ENCODE measurements at regions not wholly inside any gene's neighbourhood (a gene's known extent, or its start where the extent isn't known, plus 50 kb on each side); places are given as distances from the start of the nearest gene placed in this dataset.

DNA sequence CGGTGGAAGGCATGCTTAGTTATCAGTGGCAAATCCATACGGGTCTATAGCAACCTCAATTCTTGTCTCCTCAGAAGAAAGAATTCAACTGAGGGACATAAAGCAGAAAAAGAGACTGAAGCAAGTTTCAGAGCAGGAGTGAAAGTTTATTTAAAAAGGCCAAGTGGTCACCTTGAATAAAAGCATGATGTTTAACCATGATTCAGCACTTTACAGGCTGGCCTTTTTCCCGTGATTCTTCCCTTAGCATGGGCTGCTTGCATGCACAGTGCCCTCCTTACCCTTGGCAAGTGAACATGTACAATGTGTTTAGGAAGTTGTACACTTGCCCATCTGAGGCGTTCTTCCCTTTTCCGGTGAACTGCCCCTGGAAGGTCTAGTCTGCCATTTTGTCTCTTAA lies 225.3 kb downstream of the ATP23 start:
- no peak overlapping the region for H3K4me3 ChIP-seq (replicated peaks in 1 of 2; ENCODE audit: low read depth in 2 of 2, low read length in 2 of 2)
- TF ChIP-seq, protein P1, sequence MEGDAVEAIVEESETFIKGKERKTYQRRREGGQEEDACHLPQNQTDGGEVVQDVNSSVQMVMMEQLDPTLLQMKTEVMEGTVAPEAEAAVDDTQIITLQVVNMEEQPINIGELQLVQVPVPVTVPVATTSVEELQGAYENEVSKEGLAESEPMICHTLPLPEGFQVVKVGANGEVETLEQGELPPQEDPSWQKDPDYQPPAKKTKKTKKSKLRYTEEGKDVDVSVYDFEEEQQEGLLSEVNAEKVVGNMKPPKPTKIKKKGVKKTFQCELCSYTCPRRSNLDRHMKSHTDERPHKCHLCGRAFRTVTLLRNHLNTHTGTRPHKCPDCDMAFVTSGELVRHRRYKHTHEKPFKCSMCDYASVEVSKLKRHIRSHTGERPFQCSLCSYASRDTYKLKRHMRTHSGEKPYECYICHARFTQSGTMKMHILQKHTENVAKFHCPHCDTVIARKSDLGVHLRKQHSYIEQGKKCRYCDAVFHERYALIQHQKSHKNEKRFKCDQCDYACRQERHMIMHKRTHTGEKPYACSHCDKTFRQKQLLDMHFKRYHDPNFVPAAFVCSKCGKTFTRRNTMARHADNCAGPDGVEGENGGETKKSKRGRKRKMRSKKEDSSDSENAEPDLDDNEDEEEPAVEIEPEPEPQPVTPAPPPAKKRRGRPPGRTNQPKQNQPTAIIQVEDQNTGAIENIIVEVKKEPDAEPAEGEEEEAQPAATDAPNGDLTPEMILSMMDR (IDR thresholded peaks at IDR 0.05; ENCODE audit: low read depth, low read length), result no peak
- no peak for DNase-seq (ENCODE audit: low read depth in 2 of 2)

DNA sequence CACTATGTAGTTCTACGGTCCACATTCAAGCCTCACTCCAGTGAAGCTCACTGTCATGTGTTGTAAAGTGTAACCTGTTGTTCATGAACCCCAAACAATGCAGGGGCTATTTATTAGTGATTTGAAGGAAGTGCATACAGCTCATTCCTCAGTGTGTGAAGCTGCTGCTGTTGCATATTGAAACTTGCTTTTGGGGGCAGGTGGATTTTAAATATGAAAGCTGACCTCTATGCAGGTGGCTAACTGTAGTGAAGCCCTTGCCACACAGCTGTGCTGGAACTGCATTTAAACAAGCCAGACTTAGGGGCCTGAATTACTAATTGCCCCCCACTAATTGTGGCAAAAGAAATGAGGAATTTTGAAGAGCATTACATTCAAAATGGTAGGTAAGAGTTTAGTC lies 226.3 kb downstream of the ATP23 start:
- no peak for DNase-seq (ENCODE audit: low read depth in 2 of 2)
- no peak overlapping the region for H3K4me3 ChIP-seq (replicated peaks in 1 of 2; ENCODE audit: low read depth in 2 of 2, low read length in 2 of 2)
- TF ChIP-seq, protein P1 (IDR thresholded peaks at IDR 0.05; ENCODE audit: low read depth, low read length), result no peak

DNA sequence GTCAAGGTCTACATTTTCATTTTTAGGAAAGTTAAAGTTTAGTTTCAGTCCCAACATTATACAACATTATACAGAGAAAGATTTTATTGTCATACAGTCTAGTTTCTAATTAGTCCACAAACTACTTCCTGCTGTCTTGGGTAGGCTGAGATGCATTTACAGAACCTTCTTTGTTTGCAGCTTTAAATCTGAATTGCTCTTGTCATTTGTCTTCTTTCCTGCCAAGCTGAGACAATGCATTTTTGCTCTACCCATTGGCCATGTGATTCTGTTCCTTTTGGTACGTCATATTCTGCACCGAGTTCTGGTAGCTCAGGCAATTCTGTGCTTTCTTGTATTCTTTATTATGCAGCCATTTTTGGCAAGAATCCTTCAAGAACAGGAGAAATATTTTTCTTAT lies 228.5 kb downstream of the ATP23 start:
- DNase-seq (ENCODE audit: low read depth in 2 of 2), result no peak
- no peak overlapping the region for H3K4me3 ChIP-seq (replicated peaks in 1 of 2; ENCODE audit: low read depth in 2 of 2, low read length in 2 of 2)
- TF ChIP-seq, protein P1 (IDR thresholded peaks at IDR 0.05; ENCODE audit: low read depth, low read length), result no peak

DNA sequence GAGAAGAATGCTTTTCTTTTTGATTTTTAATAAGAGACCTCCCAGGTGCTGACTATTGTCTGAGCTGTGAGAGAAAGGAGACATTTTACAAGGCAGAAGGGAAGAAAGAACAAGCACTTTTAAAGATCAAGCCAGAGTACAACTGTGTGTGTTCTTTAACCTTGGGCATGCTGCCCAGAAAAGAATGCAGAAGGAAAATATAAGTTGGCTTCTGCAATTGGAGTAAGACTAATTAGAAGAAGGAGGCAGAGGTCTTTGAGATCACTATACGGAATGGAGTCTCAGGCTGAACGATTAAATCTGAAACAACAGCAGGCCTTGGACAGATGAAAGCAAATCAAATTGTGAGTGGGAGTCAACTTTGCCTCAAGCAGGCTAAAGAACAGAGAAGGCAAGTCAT lies 230.5 kb downstream of the ATP23 start:
- TF ChIP-seq, protein P1 (IDR thresholded peaks at IDR 0.05; ENCODE audit: low read depth, low read length), result no peak
- peak; percentile 22 to 73 for DNase-seq (ENCODE audit: low read depth in 2 of 2)
- no peak overlapping the region for H3K4me3 ChIP-seq (replicated peaks in 1 of 2; ENCODE audit: low read depth in 2 of 2, low read length in 2 of 2)

DNA sequence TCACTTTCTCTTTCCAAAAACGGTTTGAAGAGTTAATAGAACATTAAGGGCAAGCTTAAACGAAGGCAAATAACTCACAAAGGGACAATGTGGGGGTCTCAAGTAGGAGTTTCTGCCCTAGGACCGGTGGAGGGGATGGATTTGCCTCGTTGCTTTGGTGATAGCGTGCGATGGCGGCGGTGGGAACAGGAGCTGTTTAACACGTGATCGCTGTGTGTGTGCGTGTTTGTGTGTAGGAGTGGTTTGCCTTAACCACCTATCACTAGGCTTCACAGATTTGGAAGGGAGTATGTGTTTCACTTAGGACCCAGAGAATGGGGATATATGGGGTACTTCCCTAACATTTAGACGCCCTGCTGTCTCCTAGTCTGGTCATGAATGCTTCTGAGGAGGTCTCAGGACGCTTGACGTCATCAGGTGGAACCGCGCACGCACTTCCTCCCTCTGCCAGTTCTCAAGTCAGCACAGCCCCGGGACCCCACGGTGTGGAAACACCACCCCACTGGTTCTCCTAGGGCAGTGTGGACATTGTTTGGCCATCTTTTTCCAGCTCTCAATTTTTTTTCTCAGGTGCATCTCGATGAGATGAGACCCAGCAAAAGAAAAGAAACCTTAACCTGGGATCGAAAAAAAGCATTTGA lies 231.2 kb downstream of the ATP23 start:
- TF ChIP-seq, protein P1 (IDR thresholded peaks at IDR 0.05; ENCODE audit: low read depth, low read length), result no peak

DNA sequence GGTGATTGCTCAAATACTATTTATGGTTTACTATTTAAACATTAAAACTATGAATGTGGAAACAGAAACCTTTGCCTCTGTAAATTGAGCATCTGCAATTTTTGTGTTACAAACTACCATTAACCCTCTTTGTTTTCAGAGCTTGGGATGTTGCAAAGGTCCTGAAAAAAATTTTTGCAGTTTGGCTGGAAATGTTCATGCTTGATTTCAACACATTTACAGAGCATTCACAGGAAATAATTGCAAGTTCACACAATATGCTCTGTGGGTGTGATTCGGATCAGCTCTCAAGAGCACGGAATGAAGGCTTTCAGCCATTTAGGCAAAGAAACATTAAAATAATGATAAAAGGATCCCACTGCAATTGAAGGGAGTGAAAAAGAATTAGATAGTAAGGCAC lies 232.9 kb downstream of the ATP23 start:
- TF ChIP-seq, protein P1 (IDR thresholded peaks at IDR 0.05; ENCODE audit: low read depth, low read length), result no peak
- DNase-seq (ENCODE audit: low read depth in 2 of 2), result peak; percentile 4 to 67
- H3K4me3 ChIP-seq (replicated peaks in 1 of 2; ENCODE audit: low read depth in 2 of 2, low read length in 2 of 2), result no peak overlapping the region

More for the DNA sequence above, 231.2 kb downstream of the ATP23 start:
- no peak for DNase-seq (ENCODE audit: low read depth in 2 of 2)
- no peak overlapping the region for H3K4me3 ChIP-seq (replicated peaks in 1 of 2; ENCODE audit: low read depth in 2 of 2, low read length in 2 of 2)

Data from cardiac fibroblast (primary cell).